SU-DHL-6 (cell line): ENCODE measurements at regions not wholly inside any gene's neighbourhood (a gene's known extent, or its start where the extent isn't known, plus 50 kb on each side); places are given as distances from the start of the nearest gene placed in this dataset.

Experiments used
- CTCF ChIP-seq: fragments of 200-600 bp; sonication (generic); IDR thresholded peaks from one replicate; pipeline ENCODE4 v1.5.1; 2017; ENCODE audit warnings: antibody characterized with exemption, mild to moderate bottlenecking, low read length, moderate library complexity; ENCODE audit not compliant: insufficient read depth, poor library complexity, severe bottlenecking
- EZH2phosphoT487 ChIP-seq: fragments of 200-600 bp; sonication (generic), shearing (Covaris generic); conservative IDR thresholded peaks from 2 replicates; pipeline ENCODE4 v1.6.1; 2018; ENCODE audit warnings: mild to moderate bottlenecking, antibody characterized with exemption, low read length, moderate library complexity, mixed read lengths

- no peak for TF ChIP-seq CTCF
- TF ChIP-seq EZH2phosphoT487, result no peak
Measured at GRCh38 chr19:30685426-30686000, 313.3 kb downstream of the ZNF536 start.
